ENCODE measurements at regions not wholly inside any gene's neighbourhood (a gene's known extent, or its start where the extent isn't known, plus 50 kb on each side); places are given as distances from the start of the nearest gene placed in this dataset.

GRCh38 chr9:70478963-70479641 is 64.6 kb upstream of the KLF9 start:
- H3K27ac ChIP-seq (ENCODE audit: low read depth, low read length) = no peak overlapping the region
- no peak overlapping the region for H2AFZ ChIP-seq (ENCODE audit: insufficient read depth, low read length, poor library complexity)
- no peak overlapping the region for H2BK120ac ChIP-seq (ENCODE audit: insufficient read depth, low read length, poor library complexity)
- no peak overlapping the region for H3K18ac ChIP-seq (ENCODE audit: low read length)
- no peaks in the 10 kb centered on the region for H3K4me1 ChIP-seq (ENCODE audit: control insufficient read depth in 1 of 2, insufficient read depth in 2 of 2, low read length in 2 of 2)
- no peak overlapping the region for H4K12ac ChIP-seq (ENCODE audit: low read depth, low read length)
- H2AK5ac ChIP-seq (ENCODE audit: low read length) = no peak overlapping the region
- no peak for DNase-seq
- no peak overlapping the region for H3K4ac ChIP-seq (ENCODE audit: low read depth, low read length)
- no peak overlapping the region for H4K8ac ChIP-seq (ENCODE audit: low read depth, low read length)
- no peak overlapping the region for H3K14ac ChIP-seq (ENCODE audit: low read length)
- no peak overlapping the region for H2BK12ac ChIP-seq (ENCODE audit: low read length)
- no peaks in the 10 kb centered on the region for H3K9me3 ChIP-seq (ENCODE audit: insufficient read depth, low read depth, low read length)
- H3K36me3 ChIP-seq (ENCODE audit: control insufficient read depth in 1 of 2, insufficient read depth in 2 of 2, low read length in 2 of 2) = no peaks in the 10 kb centered on the region
- H3K23ac ChIP-seq (ENCODE audit: low read length) = no peak overlapping the region
- no peaks in the 10 kb centered on the region for H3K27me3 ChIP-seq (ENCODE audit: insufficient read depth, low read length)
- H3K9ac ChIP-seq (ENCODE audit: low read length) = no peak overlapping the region
- H2BK5ac ChIP-seq (ENCODE audit: low read depth, low read length, poor library complexity) = no peak overlapping the region
- WGBS (ENCODE audit: extremely low coverage, insufficient coverage, insufficient read length) = no CpG with 5 or more reads among the region's 3 CpGs
- H3K79me2 ChIP-seq (ENCODE audit: control insufficient read depth, insufficient read depth, low read length, poor library complexity) = no peaks in the 10 kb centered on the region
- H3K79me1 ChIP-seq (ENCODE audit: low read length) = no peaks in the 10 kb centered on the region
- no peak overlapping the region for H4K91ac ChIP-seq (ENCODE audit: low read depth, low read length)
- H3K4me3 ChIP-seq (ENCODE audit: low read depth, low read length) = no peak overlapping the region
- H3K4me2 ChIP-seq (ENCODE audit: low read length) = no peak overlapping the region

GRCh38 chr9:70477907-70478480 is 63.5 kb upstream of the KLF9 start:
- Histone ChIP-seq H2AFZ (ENCODE audit: insufficient read depth, low read length, poor library complexity) (no peak overlapping the region), H4K8ac (ENCODE audit: low read depth, low read length) (no peak overlapping the region), H3K23ac (ENCODE audit: low read length) (no peak overlapping the region), H3K36me3 (ENCODE audit: control insufficient read depth in 1 of 2, insufficient read depth in 2 of 2, low read length in 2 of 2) (no peaks in the 10 kb centered on the region), H3K27me3 (ENCODE audit: insufficient read depth, low read length) (no peaks in the 10 kb centered on the region), H3K18ac (ENCODE audit: low read length) (no peak overlapping the region), H3K4me2 (ENCODE audit: low read length) (no peak overlapping the region), H2BK12ac (ENCODE audit: low read length) (no peak overlapping the region), H4K91ac (ENCODE audit: low read depth, low read length) (no peak overlapping the region), H3K14ac (ENCODE audit: low read length) (no peak overlapping the region), H2BK120ac (ENCODE audit: insufficient read depth, low read length, poor library complexity) (no peak overlapping the region), H3K4me3 (ENCODE audit: low read depth, low read length) (no peak overlapping the region), H4K12ac (ENCODE audit: low read depth, low read length) (no peak overlapping the region), H2BK5ac (ENCODE audit: low read depth, low read length, poor library complexity) (no peak overlapping the region), H3K79me1 (ENCODE audit: low read length) (no peaks in the 10 kb centered on the region), H3K79me2 (ENCODE audit: control insufficient read depth, insufficient read depth, low read length, poor library complexity) (no peaks in the 10 kb centered on the region), H3K27ac (ENCODE audit: low read depth, low read length) (no peak overlapping the region), H3K9me3 (ENCODE audit: insufficient read depth, low read depth, low read length) (no peaks in the 10 kb centered on the region), H2AK5ac (ENCODE audit: low read length) (no peak overlapping the region), H3K4me1 (ENCODE audit: control insufficient read depth in 1 of 2, insufficient read depth in 2 of 2, low read length in 2 of 2) (no peaks in the 10 kb centered on the region), H3K9ac (ENCODE audit: low read length) (no peak overlapping the region), H3K4ac (ENCODE audit: low read depth, low read length) (no peak overlapping the region)
- WGBS (ENCODE audit: extremely low coverage, insufficient coverage, insufficient read length) = no CpG with 5 or more reads among the region's 2 CpGs
- DNase-seq = no peak

DNA sequence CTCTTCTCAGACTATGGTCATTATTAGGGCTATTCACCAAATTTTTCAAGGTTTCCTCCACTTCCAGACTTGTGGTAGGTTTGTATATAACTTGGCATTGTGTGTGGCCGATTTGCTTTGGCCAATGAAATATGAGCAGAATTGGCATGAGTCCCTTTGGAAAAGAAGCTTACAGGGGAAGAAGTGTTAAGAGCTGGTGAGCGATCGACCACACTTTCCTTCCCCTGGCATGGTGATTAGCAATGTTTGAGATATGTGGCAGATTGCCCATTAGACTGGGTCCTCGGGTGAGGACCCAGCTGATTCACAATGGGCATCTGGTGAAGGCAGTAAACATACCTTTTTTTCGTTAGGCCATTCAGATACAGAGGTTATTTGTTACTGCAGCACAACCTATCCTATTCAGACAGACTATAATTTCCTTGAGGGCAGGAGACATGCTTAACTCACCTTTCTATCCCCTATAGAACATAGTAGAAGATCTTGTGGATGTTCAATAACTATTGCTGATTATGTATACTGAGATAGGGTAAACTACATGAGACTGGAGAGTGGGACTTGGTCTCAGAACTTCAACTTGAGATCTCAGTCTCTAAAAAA is 62.8 kb upstream of the KLF9 start:
- no CpG with 5 or more reads among the region's 5 CpGs for WGBS (ENCODE audit: extremely low coverage, insufficient coverage, insufficient read length)

DNA sequence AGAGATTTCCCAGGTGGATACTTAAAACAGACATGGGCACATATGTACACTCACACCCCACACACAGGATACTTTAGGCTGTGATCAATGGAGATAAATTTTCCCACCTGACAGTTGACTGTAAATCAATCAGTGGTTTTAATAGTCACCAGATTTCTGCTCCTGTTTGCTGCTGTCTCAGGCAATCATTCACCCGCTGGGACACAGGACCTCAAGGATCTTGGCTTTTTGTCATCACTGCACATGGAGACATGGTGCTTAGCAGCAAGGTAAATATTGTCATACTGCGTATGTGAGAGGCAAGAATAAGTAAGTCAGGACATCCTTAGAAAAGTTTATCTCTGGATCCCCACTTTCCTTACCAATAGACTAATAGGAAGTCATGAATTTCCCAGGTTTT is 60.8 kb upstream of the KLF9 start:
- Histone ChIP-seq H3K4me3 (ENCODE audit: low read depth, low read length) (no peak overlapping the region), H4K91ac (ENCODE audit: low read depth, low read length) (no peak overlapping the region), H2AK5ac (ENCODE audit: low read length) (no peak overlapping the region), H3K27ac (ENCODE audit: low read depth, low read length) (no peak overlapping the region), H3K36me3 (ENCODE audit: control insufficient read depth in 1 of 2, insufficient read depth in 2 of 2, low read length in 2 of 2) (no peaks in the 10 kb centered on the region), H2BK120ac (ENCODE audit: insufficient read depth, low read length, poor library complexity) (no peak overlapping the region), H3K79me1 (ENCODE audit: low read length) (no peaks in the 10 kb centered on the region), H3K9ac (ENCODE audit: low read length) (no peak overlapping the region), H3K4ac (ENCODE audit: low read depth, low read length) (no peak overlapping the region), H2BK12ac (ENCODE audit: low read length) (no peak overlapping the region), H4K12ac (ENCODE audit: low read depth, low read length) (no peak overlapping the region), H3K79me2 (ENCODE audit: control insufficient read depth, insufficient read depth, low read length, poor library complexity) (no peaks in the 10 kb centered on the region), H2AFZ (ENCODE audit: insufficient read depth, low read length, poor library complexity) (no peak overlapping the region), H2BK5ac (ENCODE audit: low read depth, low read length, poor library complexity) (no peak overlapping the region), H3K18ac (ENCODE audit: low read length) (no peak overlapping the region), H4K8ac (ENCODE audit: low read depth, low read length) (no peak overlapping the region), H3K27me3 (ENCODE audit: insufficient read depth, low read length) (no peaks in the 10 kb centered on the region), H3K4me2 (ENCODE audit: low read length) (no peak overlapping the region), H3K4me1 (ENCODE audit: control insufficient read depth in 1 of 2, insufficient read depth in 2 of 2, low read length in 2 of 2) (peaks cover 0 to 2% of the 10 kb centered on the region in 2 experiments), H3K14ac (ENCODE audit: low read length) (no peak overlapping the region), H3K9me3 (ENCODE audit: insufficient read depth, low read depth, low read length) (no peaks in the 10 kb centered on the region), H3K23ac (ENCODE audit: low read length) (no peak overlapping the region)
- no CpG with 5 or more reads among the region's 2 CpGs for WGBS (ENCODE audit: extremely low coverage, insufficient coverage, insufficient read length)
- DNase-seq = no peak

More for the DNA sequence above, 62.8 kb upstream of the KLF9 start:
- Histone ChIP-seq H2AK5ac (ENCODE audit: low read length) (no peak overlapping the region), H3K14ac (ENCODE audit: low read length) (no peak overlapping the region), H3K18ac (ENCODE audit: low read length) (no peak overlapping the region), H2BK12ac (ENCODE audit: low read length) (no peak overlapping the region), H4K12ac (ENCODE audit: low read depth, low read length) (no peak overlapping the region), H3K4me3 (ENCODE audit: low read depth, low read length) (no peak overlapping the region), H2BK5ac (ENCODE audit: low read depth, low read length, poor library complexity) (no peak overlapping the region), H3K4ac (ENCODE audit: low read depth, low read length) (no peak overlapping the region), H3K9me3 (ENCODE audit: insufficient read depth, low read depth, low read length) (no peaks in the 10 kb centered on the region), H2BK120ac (ENCODE audit: insufficient read depth, low read length, poor library complexity) (no peak overlapping the region), H3K27ac (ENCODE audit: low read depth, low read length) (no peak overlapping the region), H3K9ac (ENCODE audit: low read length) (no peak overlapping the region), H3K4me2 (ENCODE audit: low read length) (no peak overlapping the region), H2AFZ (ENCODE audit: insufficient read depth, low read length, poor library complexity) (no peak overlapping the region), H3K79me2 (ENCODE audit: control insufficient read depth, insufficient read depth, low read length, poor library complexity) (no peaks in the 10 kb centered on the region), H3K36me3 (ENCODE audit: control insufficient read depth in 1 of 2, insufficient read depth in 2 of 2, low read length in 2 of 2) (no peaks in the 10 kb centered on the region), H3K4me1 (ENCODE audit: control insufficient read depth in 1 of 2, insufficient read depth in 2 of 2, low read length in 2 of 2) (no peaks in the 10 kb centered on the region), H4K8ac (ENCODE audit: low read depth, low read length) (no peak overlapping the region), H4K91ac (ENCODE audit: low read depth, low read length) (no peak overlapping the region), H3K79me1 (ENCODE audit: low read length) (no peaks in the 10 kb centered on the region), H3K23ac (ENCODE audit: low read length) (no peak overlapping the region), H3K27me3 (ENCODE audit: insufficient read depth, low read length) (no peaks in the 10 kb centered on the region)
- no peak for DNase-seq

Measured in trophoblast cell (in vitro differentiated cells and primary cell).